OCI-LY7 (cell line): ENCODE measurements at regions not wholly inside any gene's neighbourhood (a gene's known extent, or its start where the extent isn't known, plus 50 kb on each side); places are given as distances from the start of the nearest gene placed in this dataset.

ENCODE experiments used
- EZH2phosphoT487 ChIP-seq: fragments of 200-600 bp; sonication (generic); IDR thresholded peaks from 2 replicates; pipeline ENCODE4 v1.6.1; 2018; ENCODE audit warnings: low read depth, borderline replicate concordance, mild to moderate bottlenecking, mixed run types, antibody characterized with exemption, low read length, moderate library complexity, mixed read lengths
- TF ChIP-seq, protein P1 (sequence below): fragments of 200-600 bp; sonication (generic); conservative IDR thresholded peaks from 2 replicates; pipeline ENCODE4 v1.5.1; 2014; ENCODE audit warnings: mild to moderate bottlenecking, antibody characterized with exemption, low read length, moderate library complexity, mixed read lengths

DNA sequence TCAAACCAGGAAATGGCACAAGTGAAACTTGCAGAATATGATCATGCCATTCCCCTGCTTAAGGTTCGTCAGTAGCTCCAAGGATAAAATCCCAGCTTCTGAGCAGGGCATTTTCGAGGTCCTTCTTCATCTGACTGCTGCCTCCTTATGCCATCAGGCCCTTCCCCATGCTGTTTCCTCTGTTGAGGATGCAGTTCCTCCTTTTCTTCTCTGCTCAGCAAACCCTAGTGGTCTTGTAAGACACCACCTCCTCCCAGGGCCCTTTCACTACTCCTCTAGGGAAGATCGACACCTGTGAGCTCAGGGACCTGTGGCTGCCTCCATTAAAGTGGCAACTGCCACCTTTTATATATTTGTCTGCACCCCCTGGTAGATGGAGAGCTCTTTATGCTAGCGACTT lies 62.1 kb upstream of the JUN start:
- TF ChIP-seq, protein P1, sequence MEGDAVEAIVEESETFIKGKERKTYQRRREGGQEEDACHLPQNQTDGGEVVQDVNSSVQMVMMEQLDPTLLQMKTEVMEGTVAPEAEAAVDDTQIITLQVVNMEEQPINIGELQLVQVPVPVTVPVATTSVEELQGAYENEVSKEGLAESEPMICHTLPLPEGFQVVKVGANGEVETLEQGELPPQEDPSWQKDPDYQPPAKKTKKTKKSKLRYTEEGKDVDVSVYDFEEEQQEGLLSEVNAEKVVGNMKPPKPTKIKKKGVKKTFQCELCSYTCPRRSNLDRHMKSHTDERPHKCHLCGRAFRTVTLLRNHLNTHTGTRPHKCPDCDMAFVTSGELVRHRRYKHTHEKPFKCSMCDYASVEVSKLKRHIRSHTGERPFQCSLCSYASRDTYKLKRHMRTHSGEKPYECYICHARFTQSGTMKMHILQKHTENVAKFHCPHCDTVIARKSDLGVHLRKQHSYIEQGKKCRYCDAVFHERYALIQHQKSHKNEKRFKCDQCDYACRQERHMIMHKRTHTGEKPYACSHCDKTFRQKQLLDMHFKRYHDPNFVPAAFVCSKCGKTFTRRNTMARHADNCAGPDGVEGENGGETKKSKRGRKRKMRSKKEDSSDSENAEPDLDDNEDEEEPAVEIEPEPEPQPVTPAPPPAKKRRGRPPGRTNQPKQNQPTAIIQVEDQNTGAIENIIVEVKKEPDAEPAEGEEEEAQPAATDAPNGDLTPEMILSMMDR = no peak
- TF ChIP-seq EZH2phosphoT487 = no peak
